ENCODE measurements at regions not wholly inside any gene's neighbourhood (a gene's known extent, or its start where the extent isn't known, plus 50 kb on each side); places are given as distances from the start of the nearest gene placed in this dataset.

DNA sequence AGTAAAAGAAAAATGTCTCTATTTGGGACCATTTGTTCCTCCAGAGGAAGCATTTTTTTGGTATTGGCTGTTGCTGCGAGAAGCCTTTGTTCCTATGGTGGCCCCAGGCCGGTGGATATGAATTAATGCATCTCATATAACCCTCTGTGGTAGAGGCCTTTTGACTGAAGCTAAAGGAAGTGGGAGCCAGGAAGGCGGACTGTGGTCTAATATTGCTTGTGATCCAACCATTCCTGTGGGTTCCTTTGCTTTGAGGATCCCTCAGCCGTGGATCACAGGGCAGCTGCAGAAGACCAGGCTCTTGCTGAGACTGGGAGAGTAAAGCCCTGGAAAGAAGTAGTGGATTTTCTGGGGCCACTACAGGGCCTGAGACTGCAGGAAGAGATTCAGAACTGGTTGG lies 68.3 kb upstream of the NAV2 start:
- TF ChIP-seq RAD21 (IDR thresholded peaks at IDR 0.05; ENCODE audit: low read depth) (no peak), CREB1 (IDR thresholded peaks at IDR 0.05; ENCODE audit: low read depth) (no peak), YY1 (IDR thresholded peaks at IDR 0.05; ENCODE audit: low read depth) (no peak), EP300 (IDR thresholded peaks at IDR 0.05; ENCODE audit: borderline replicate concordance) (no peak), ZBTB7A (IDR thresholded peaks at IDR 0.05; ENCODE audit: low read depth) (no peak)
- TF ChIP-seq, protein P1, sequence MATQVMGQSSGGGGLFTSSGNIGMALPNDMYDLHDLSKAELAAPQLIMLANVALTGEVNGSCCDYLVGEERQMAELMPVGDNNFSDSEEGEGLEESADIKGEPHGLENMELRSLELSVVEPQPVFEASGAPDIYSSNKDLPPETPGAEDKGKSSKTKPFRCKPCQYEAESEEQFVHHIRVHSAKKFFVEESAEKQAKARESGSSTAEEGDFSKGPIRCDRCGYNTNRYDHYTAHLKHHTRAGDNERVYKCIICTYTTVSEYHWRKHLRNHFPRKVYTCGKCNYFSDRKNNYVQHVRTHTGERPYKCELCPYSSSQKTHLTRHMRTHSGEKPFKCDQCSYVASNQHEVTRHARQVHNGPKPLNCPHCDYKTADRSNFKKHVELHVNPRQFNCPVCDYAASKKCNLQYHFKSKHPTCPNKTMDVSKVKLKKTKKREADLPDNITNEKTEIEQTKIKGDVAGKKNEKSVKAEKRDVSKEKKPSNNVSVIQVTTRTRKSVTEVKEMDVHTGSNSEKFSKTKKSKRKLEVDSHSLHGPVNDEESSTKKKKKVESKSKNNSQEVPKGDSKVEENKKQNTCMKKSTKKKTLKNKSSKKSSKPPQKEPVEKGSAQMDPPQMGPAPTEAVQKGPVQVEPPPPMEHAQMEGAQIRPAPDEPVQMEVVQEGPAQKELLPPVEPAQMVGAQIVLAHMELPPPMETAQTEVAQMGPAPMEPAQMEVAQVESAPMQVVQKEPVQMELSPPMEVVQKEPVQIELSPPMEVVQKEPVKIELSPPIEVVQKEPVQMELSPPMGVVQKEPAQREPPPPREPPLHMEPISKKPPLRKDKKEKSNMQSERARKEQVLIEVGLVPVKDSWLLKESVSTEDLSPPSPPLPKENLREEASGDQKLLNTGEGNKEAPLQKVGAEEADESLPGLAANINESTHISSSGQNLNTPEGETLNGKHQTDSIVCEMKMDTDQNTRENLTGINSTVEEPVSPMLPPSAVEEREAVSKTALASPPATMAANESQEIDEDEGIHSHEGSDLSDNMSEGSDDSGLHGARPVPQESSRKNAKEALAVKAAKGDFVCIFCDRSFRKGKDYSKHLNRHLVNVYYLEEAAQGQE (IDR thresholded peaks at IDR 0.05; ENCODE audit: low read depth): no peak
- TF ChIP-seq, protein P2, sequence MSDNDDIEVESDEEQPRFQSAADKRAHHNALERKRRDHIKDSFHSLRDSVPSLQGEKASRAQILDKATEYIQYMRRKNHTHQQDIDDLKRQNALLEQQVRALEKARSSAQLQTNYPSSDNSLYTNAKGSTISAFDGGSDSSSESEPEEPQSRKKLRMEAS (IDR thresholded peaks at IDR 0.05): no peak
- TF ChIP-seq, protein P3, sequence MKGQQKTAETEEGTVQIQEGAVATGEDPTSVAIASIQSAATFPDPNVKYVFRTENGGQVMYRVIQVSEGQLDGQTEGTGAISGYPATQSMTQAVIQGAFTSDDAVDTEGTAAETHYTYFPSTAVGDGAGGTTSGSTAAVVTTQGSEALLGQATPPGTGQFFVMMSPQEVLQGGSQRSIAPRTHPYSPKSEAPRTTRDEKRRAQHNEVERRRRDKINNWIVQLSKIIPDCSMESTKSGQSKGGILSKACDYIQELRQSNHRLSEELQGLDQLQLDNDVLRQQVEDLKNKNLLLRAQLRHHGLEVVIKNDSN (IDR thresholded peaks at IDR 0.05): no peak

Measured in Ishikawa (cell line).